Glomerular visceral epithelial cell (primary cell): ENCODE measurements at regions not wholly inside any gene's neighbourhood (a gene's known extent, or its start where the extent isn't known, plus 50 kb on each side); places are given as distances from the start of the nearest gene placed in this dataset.

Source experiments
- DNase-seq: peaks from one replicate; pipeline ENCODE4 v3.0.0-alpha.2; 2016; ENCODE audit errors: extremely low spot score

GRCh38 chr17:56737421-56738161 is 96.1 kb downstream of the C17orf67 start:
- DNase-seq: peak; percentile 87

- DNase-seq: no peak
These were observed 94.3 kb downstream of the C17orf67 start for GRCh38 chr17:56739376-56739775.

DNA sequence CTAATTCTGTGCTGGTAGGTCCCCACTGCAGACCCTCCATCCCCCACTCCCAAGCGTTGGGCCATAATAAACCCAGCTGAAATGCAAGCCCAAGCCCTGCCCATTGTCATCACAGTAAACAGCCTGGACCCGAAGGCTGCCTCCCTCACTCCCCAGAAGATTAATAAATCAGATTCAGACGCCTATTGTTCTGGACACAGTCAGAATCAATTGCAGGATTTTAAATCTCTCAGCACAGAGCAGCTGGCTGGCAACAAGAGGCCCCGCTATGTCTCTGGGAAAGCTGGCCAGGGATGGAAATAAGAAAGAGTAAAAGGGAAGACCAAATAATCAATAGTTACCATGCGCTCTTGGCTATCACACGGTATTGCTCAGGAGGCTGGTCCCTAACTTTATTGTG is 93.9 kb downstream of the C17orf67 start:
- DNase-seq: no peak

- DNase-seq: no peak
These were observed 93.2 kb downstream of the C17orf67 start for GRCh38 chr17:56740481-56740880.
